ENCODE measurements at regions not wholly inside any gene's neighbourhood (a gene's known extent, or its start where the extent isn't known, plus 50 kb on each side); places are given as distances from the start of the nearest gene placed in this dataset.

DNA sequence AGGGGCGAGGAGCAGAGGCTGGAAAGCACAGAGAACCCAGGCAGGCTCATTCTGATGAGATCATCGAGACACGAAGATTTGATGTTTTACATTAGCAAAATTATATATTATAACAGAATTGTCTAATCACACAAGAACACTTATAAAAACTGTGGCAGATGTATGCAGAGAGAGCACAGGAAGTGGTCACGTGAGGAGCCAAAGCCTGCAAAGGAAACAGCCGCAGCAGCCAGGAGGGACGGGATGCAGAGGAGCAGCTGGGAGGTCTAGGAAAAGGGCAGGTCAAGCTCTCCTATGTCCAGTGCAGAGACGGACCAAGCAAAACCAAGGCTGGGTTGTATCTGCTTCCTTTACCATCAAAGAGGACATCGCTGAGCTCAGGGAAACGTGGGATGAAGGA lies 355.1 kb upstream of the MYT1L start:
- TF ChIP-seq CTCF (IDR thresholded peaks at IDR 0.05) (no peak), POLR2A (IDR thresholded peaks at IDR 0.05) (no peak), POLR2AphosphoS5 (IDR thresholded peaks at IDR 0.05) (no peak)
